Mucosa of rectum (tissue), 2 donors: ENCODE measurements at regions not wholly inside any gene's neighbourhood (a gene's known extent, or its start where the extent isn't known, plus 50 kb on each side); places are given as distances from the start of the nearest gene placed in this dataset.
"Not testable (repeated sequence)": the region's sequence is repeated elsewhere in the genome, so short reads cannot be mapped to it uniquely, and the experiment has no call there.

Experiments
- H3K27ac ChIP-seq, 2 donors: one replicate each; pipeline ENCODE4 v1.7.0; 2013; ENCODE audit warnings: inconsistent platforms in 2 of 2, low read depth in 2 of 2, low read length in 2 of 2
- H3K27me3 ChIP-seq, 2 donors: one replicate each; pipeline ENCODE4 v1.7.0; 2013; ENCODE audit warnings: low read length in 2 of 2; ENCODE audit not compliant: control insufficient read depth in 2 of 2, insufficient read depth in 2 of 2
- H3K36me3 ChIP-seq, 2 donors: one replicate each; pipeline ENCODE4 v1.7.0; 2013; ENCODE audit warnings: low read length in 2 of 2; ENCODE audit not compliant: control insufficient read depth in 2 of 2, insufficient read depth in 2 of 2
- H3K4me1 ChIP-seq, 2 donors: one replicate each; pipeline ENCODE4 v1.7.0; 2013; ENCODE audit warnings: low read length in 2 of 2, mild to moderate bottlenecking in 1 of 2; ENCODE audit not compliant: control insufficient read depth in 2 of 2, insufficient read depth in 2 of 2
- H3K4me3 ChIP-seq, 2 donors: one replicate each; pipeline ENCODE4 v1.7.0; 2013; ENCODE audit warnings: low read length in 2 of 2
- H3K9ac ChIP-seq, 2 donors: one replicate each; pipeline ENCODE4 v1.7.0; 2013; ENCODE audit warnings: low read length in 2 of 2, low read depth in 1 of 2, mild to moderate bottlenecking in 1 of 2
- H3K9me3 ChIP-seq, 2 donors: one replicate each; pipeline ENCODE4 v1.7.0; 2013; ENCODE audit warnings: low read length in 2 of 2; ENCODE audit not compliant: control insufficient read depth in 2 of 2
- donor health status: healthy.
- donor health status: Normal muscosa, but diverticular disease.

- peaks cover 0 to 11% of the 10 kb centered on the region in 2 donors for H3K36me3 ChIP-seq
- peaks cover 0 to 14% of the 10 kb centered on the region in 2 donors for H3K4me1 ChIP-seq
- H3K9me3 ChIP-seq, result no peaks in the 10 kb centered on the region
- H3K27ac ChIP-seq, result no peak overlapping the region
- H3K4me3 ChIP-seq, result no peak overlapping the region
- no peaks in the 10 kb centered on the region for H3K27me3 ChIP-seq
- H3K9ac ChIP-seq, result no peak overlapping the region
Observed at GRCh38 chr16:27646806-27647205, 96.9 kb downstream of the KATNIP start.

GRCh38 chr16:27649021-27649420 lies 99.1 kb downstream of the KATNIP start:
- no peak overlapping the region for H3K4me3 ChIP-seq
- H3K9ac ChIP-seq, result no peak overlapping the region
- H3K36me3 ChIP-seq, result peaks cover 0 to 16% of the 10 kb centered on the region in 2 donors
- no peaks in the 10 kb centered on the region for H3K27me3 ChIP-seq
- H3K9me3 ChIP-seq, result no peaks in the 10 kb centered on the region
- H3K27ac ChIP-seq, result no peak overlapping the region
- H3K4me1 ChIP-seq, result peaks cover 0 to 14% of the 10 kb centered on the region in 2 donors

GRCh38 chr16:27650073-27650701 lies 100.2 kb downstream of the KATNIP start:
- Histone ChIP-seq H3K4me3 (no peak overlapping the region), H3K36me3 (peaks cover 0 to 16% of the 10 kb centered on the region in 2 donors), H3K9ac (no peak overlapping the region), H3K27ac (peak overlapping the region; percentile 35 to 52), H3K27me3 (no peaks in the 10 kb centered on the region), H3K4me1 (peaks cover 0 to 14% of the 10 kb centered on the region in 2 donors), H3K9me3 (no peaks in the 10 kb centered on the region)

GRCh38 chr16:27651301-27651700 lies 101.4 kb downstream of the KATNIP start:
- no peaks in the 10 kb centered on the region for H3K9me3 ChIP-seq

GRCh38 chr16:27657811-27658210 lies 107.9 kb downstream of the KATNIP start:
- H3K4me1 ChIP-seq, result no peaks in the 10 kb centered on the region
- no peaks in the 10 kb centered on the region for H3K9me3 ChIP-seq
- peaks cover 0 to 12% of the 10 kb centered on the region in 2 donors for H3K36me3 ChIP-seq
- no peak overlapping the region for H3K9ac ChIP-seq
- H3K4me3 ChIP-seq, result no peak overlapping the region
- H3K27ac ChIP-seq, result no peak overlapping the region
- no peaks in the 10 kb centered on the region for H3K27me3 ChIP-seq

More at GRCh38 chr16:27651301-27651700, 101.4 kb downstream of the KATNIP start:
- H3K9ac ChIP-seq, result no peak overlapping the region
- H3K27ac ChIP-seq, result no peak overlapping the region
- no peaks in the 10 kb centered on the region for H3K27me3 ChIP-seq
- H3K4me1 ChIP-seq, result peaks cover 0 to 14% of the 10 kb centered on the region in 2 donors
- peaks cover 0 to 22% of the 10 kb centered on the region in 2 donors for H3K36me3 ChIP-seq
- no peak overlapping the region for H3K4me3 ChIP-seq

- Histone ChIP-seq H3K36me3 (peaks cover 0 to 7% of the 10 kb centered on the region in 2 donors), H3K27ac (no peak overlapping the region), H3K4me3 (no peak overlapping the region), H3K27me3 (no peaks in the 10 kb centered on the region), H3K4me1 (no peaks in the 10 kb centered on the region), H3K9ac (no peak overlapping the region), H3K9me3 (no peaks in the 10 kb centered on the region)
Observed at GRCh38 chr16:27660507-27660906, 110.6 kb downstream of the KATNIP start.

GRCh38 chr16:27663235-27663634 lies 113.3 kb downstream of the KATNIP start:
- H3K9ac ChIP-seq, H3K9me3 ChIP-seq, H3K4me1 ChIP-seq, H3K4me3 ChIP-seq, H3K27ac ChIP-seq, H3K27me3 ChIP-seq, H3K36me3 ChIP-seq: not testable (repeated sequence)

- Histone ChIP-seq H3K9me3 (no peaks in the 10 kb centered on the region), H3K27ac (no peak overlapping the region), H3K36me3 (no peaks in the 10 kb centered on the region), H3K4me3 (no peak overlapping the region), H3K9ac (no peak overlapping the region), H3K4me1 (no peaks in the 10 kb centered on the region), H3K27me3 (no peaks in the 10 kb centered on the region)
Observed at GRCh38 chr16:27665881-27666280, 115.9 kb downstream of the KATNIP start.

GRCh38 chr16:27670071-27670810 lies 120.3 kb downstream of the KATNIP start:
- no peak overlapping the region for H3K27ac ChIP-seq

GRCh38 chr16:27671410-27671809 lies 121.5 kb downstream of the KATNIP start:
- H3K4me3 ChIP-seq, result no peak overlapping the region
- H3K36me3 ChIP-seq, result peaks cover 0 to 4% of the 10 kb centered on the region in 2 donors
- no peaks in the 10 kb centered on the region for H3K4me1 ChIP-seq
- H3K9me3 ChIP-seq, result no peaks in the 10 kb centered on the region
- H3K27me3 ChIP-seq, result no peaks in the 10 kb centered on the region
- no peak overlapping the region for H3K27ac ChIP-seq
- H3K9ac ChIP-seq, result no peak overlapping the region

More at GRCh38 chr16:27670071-27670810, 120.3 kb downstream of the KATNIP start:
- Histone ChIP-seq H3K9ac (no peak overlapping the region), H3K27me3 (no peaks in the 10 kb centered on the region), H3K9me3 (no peaks in the 10 kb centered on the region), H3K4me3 (no peak overlapping the region), H3K36me3 (peaks cover 0 to 4% of the 10 kb centered on the region in 2 donors), H3K4me1 (no peaks in the 10 kb centered on the region)
